GM12892 (cell line): ENCODE measurements at regions not wholly inside any gene's neighbourhood (a gene's known extent, or its start where the extent isn't known, plus 50 kb on each side); places are given as distances from the start of the nearest gene placed in this dataset.

Experiments used
- DNase-seq: peaks from one replicate; pipeline ENCODE4 v3.0.0; 2011; ENCODE audit not compliant: insufficient read length
- FAIRE-seq: peaks from 2 replicates; lab custom pipeline; 2011; peaks lifted over from hg19 to GRCh38; lab: Jason Lieb, UNC
- POLR2A ChIP-seq: IDR thresholded peaks from 2 replicates; pipeline ENCODE4 v1.6.1; 2011; ENCODE audit warnings: low read depth, low read length, control low read depth
- POLR2AphosphoS5 ChIP-seq: IDR thresholded peaks from 2 replicates; pipeline ENCODE4 v1.6.1; 2011; ENCODE audit warnings: low read depth, low read length, control low read depth
- TAF1 ChIP-seq: IDR thresholded peaks from 2 replicates; pipeline ENCODE4 v1.6.1; 2011; ENCODE audit warnings: low read depth, mild to moderate bottlenecking, control low read depth, low read length, borderline replicate concordance

- FAIRE-seq (no peak), DNase-seq (no peak)
- TF ChIP-seq TAF1 (no peak), POLR2AphosphoS5 (no peak), POLR2A (no peak)
These were observed 292.6 kb upstream of the DAB2 start for GRCh38 chr5:39717176-39717897.

- DNase-seq (no peak), FAIRE-seq (no peak)
- TF ChIP-seq TAF1 (no peak), POLR2AphosphoS5 (no peak), POLR2A (no peak)
These were observed 291.8 kb upstream of the DAB2 start for GRCh38 chr5:39716532-39717028.

- no peak for FAIRE-seq
- no peak for TF ChIP-seq POLR2AphosphoS5
- TF ChIP-seq TAF1 = no peak
- no peak for TF ChIP-seq POLR2A
- DNase-seq = no peak
These were observed 289.4 kb upstream of the DAB2 start for GRCh38 chr5:39714036-39714698.

- no peak for FAIRE-seq
- DNase-seq = no peak
- TF ChIP-seq TAF1 = no peak
- TF ChIP-seq POLR2A = no peak
- TF ChIP-seq POLR2AphosphoS5 = no peak
These were observed 288.6 kb upstream of the DAB2 start for GRCh38 chr5:39713250-39713916.

- FAIRE-seq = no peak
- no peak for DNase-seq
- TF ChIP-seq POLR2A (no peak), TAF1 (no peak), POLR2AphosphoS5 (no peak)
These were observed 287.8 kb upstream of the DAB2 start for GRCh38 chr5:39712316-39713249.

GRCh38 chr5:39711821-39712220 is 287.0 kb upstream of the DAB2 start:
- TF ChIP-seq POLR2AphosphoS5 (no peak), POLR2A (no peak), TAF1 (no peak)
- DNase-seq (no peak), FAIRE-seq (no peak)

- no peak for FAIRE-seq
- DNase-seq = no peak
- TF ChIP-seq POLR2A (no peak), TAF1 (no peak), POLR2AphosphoS5 (no peak)
These were observed 284.3 kb upstream of the DAB2 start for GRCh38 chr5:39709032-39709431.

GRCh38 chr5:39702928-39703327 is 278.1 kb upstream of the DAB2 start:
- FAIRE-seq (no peak), DNase-seq (no peak)
- TF ChIP-seq POLR2AphosphoS5 (no peak), TAF1 (no peak), POLR2A (no peak)

GRCh38 chr5:39700523-39700922 is 275.7 kb upstream of the DAB2 start:
- no peak for TF ChIP-seq TAF1
- DNase-seq = no peak
- FAIRE-seq = no peak

GRCh38 chr5:39698838-39699560 is 274.2 kb upstream of the DAB2 start:
- DNase-seq (no peak), FAIRE-seq (no peak)
- TF ChIP-seq POLR2AphosphoS5 = no peak
- no peak for TF ChIP-seq TAF1
- no peak for TF ChIP-seq POLR2A
